ENCODE measurements at regions not wholly inside any gene's neighbourhood (a gene's known extent, or its start where the extent isn't known, plus 50 kb on each side); places are given as distances from the start of the nearest gene placed in this dataset.

- Histone ChIP-seq H3K56ac (ENCODE audit: extremely low read depth, insufficient read depth, low read length) (no peak overlapping the region), H3K36me3 (ENCODE audit: control insufficient read depth, insufficient read depth, low read length) (no peaks in the 10 kb centered on the region), H4K5ac (ENCODE audit: low read depth, low read length) (no peak overlapping the region), H2BK15ac (ENCODE audit: low read depth, low read length) (no peak overlapping the region), H3K9me1 (ENCODE audit: insufficient read depth, low read length) (no peaks in the 10 kb centered on the region), H3K18ac (ENCODE audit: low read depth, low read length) (no peak overlapping the region), H3K23ac (ENCODE audit: low read depth, low read length) (no peak overlapping the region), H4K91ac (ENCODE audit: insufficient read depth, low read depth, low read length) (no peak overlapping the region), H4K8ac (ENCODE audit: low read depth in 2 of 2, low read length in 2 of 2) (no peak overlapping the region), H3K4me2 (ENCODE audit: low read depth, low read length) (no peak overlapping the region), H4K20me1 (ENCODE audit: insufficient read depth, low read length) (no peaks in the 10 kb centered on the region), H3K27ac (ENCODE audit: insufficient read depth, low read length) (no peak overlapping the region), H2AK5ac (ENCODE audit: low read depth, low read length) (no peak overlapping the region), H3K9me3 (ENCODE audit: control insufficient read depth, insufficient read depth, low read length) (no peaks in the 10 kb centered on the region), H2BK5ac (ENCODE audit: low read depth, low read length, poor library complexity, severe bottlenecking) (no peak overlapping the region), H3K4ac (ENCODE audit: low read depth, low read length) (no peak overlapping the region), H2AK9ac (replicated peaks; ENCODE audit: low read depth, low read length, poor library complexity) (no peak overlapping the region), H3K4me1 (ENCODE audit: control insufficient read depth, insufficient read depth, low read length) (no peaks in the 10 kb centered on the region), H2AFZ (replicated peaks; ENCODE audit: low read length, poor library complexity) (no peak overlapping the region), H3K9ac (ENCODE audit: low read depth, low read length) (no peak overlapping the region), H2BK20ac (ENCODE audit: low read depth, low read length) (no peak overlapping the region), H3K4me3 (ENCODE audit: insufficient read depth, low read depth, low read length) (no peak overlapping the region), H3K14ac (replicated peaks; ENCODE audit: low read depth, low read length) (no peak overlapping the region), H2BK120ac (ENCODE audit: low read depth, low read length) (no peak overlapping the region), H3K79me1 (ENCODE audit: low read depth in 1 of 2, low read length in 2 of 2) (no peaks in the 10 kb centered on the region), H3K27me3 (ENCODE audit: control insufficient read depth, insufficient read depth, low read length) (no peaks in the 10 kb centered on the region)
- DNase-seq: peak; percentile 5
- in situ Hi-C loops (cut with MboI; ENCODE audit: low sequenced_read_pairs): no loop called here
- ChIA-PET POLR2A (ENCODE audit: unreplicated experiment) (no interaction called here), CTCF (no interaction called here)
- intact Hi-C loops (cut with micrococcal nuclease): no loop called here
- no peak for ATAC-seq (ENCODE audit: low read depth)
- TF ChIP-seq USF2 (IDR thresholded peaks at IDR 0.05; ENCODE audit: low read depth, low read length): no peak
- TF ChIP-seq SMC3 (IDR thresholded peaks at IDR 0.05; ENCODE audit: low read depth, low read length): no peak
- TF ChIP-seq ELK1 (IDR thresholded peaks at IDR 0.05; ENCODE audit: borderline replicate concordance, low read depth, low read length): no peak
- TF ChIP-seq RFX5 (IDR thresholded peaks at IDR 0.05; ENCODE audit: low read depth, low read length): no peak
- TF ChIP-seq CTCF (conservative IDR thresholded peaks at IDR 0.05; ENCODE audit: low read depth, low read length): no peak
- no peak for TF ChIP-seq MXI1 (IDR thresholded peaks at IDR 0.05; ENCODE audit: borderline replicate concordance, low read depth, low read length)
- no peak for TF ChIP-seq CHD1 (IDR thresholded peaks at IDR 0.05; ENCODE audit: low read depth, low read length)
- TF ChIP-seq FOS (IDR thresholded peaks at IDR 0.05; ENCODE audit: low read depth, low read length): no peak
- dilution Hi-C loops (cut with HindIII; ENCODE audit: low sequenced_read_pairs, unreplicated experiment): no loop called here
- no TSS peak for BruUV-seq (replicated peaks)
These were observed 125.2 kb upstream of the TFPI start for GRCh38 chr2:187679454-187679853.
